GM12878 (cell line): ENCODE measurements at regions not wholly inside any gene's neighbourhood (a gene's known extent, or its start where the extent isn't known, plus 50 kb on each side); places are given as distances from the start of the nearest gene placed in this dataset.

Source experiments
- ATAC-seq: fragments of 200-7000 bp; cut with Tn5 transposase; 3 replicates; pipeline ENCODE4 v1.9.1; 2020; ENCODE audit warnings: mild to moderate bottlenecking, moderate library complexity
- BruUV-seq: library from RNA; stranded (reverse); fragments of 400-500 nt; replicated peaks from 2 replicates; lab custom pipeline; 2021; lab: Mats Ljungman, UMichigan
- CTCF ChIA-PET: fragments of 300-600 bp; sonication (Branson Sonifier 250); formaldehyde crosslinking; extraction: SDS; loops from one replicate; lab custom pipeline; 2021; ENCODE audit warnings: inconsistent platforms; lab: Yijun Ruan, JAX
- POLR2A ChIA-PET: fragments of 350-600 bp; formaldehyde crosslinking; extraction: SDS; loops from one replicate; lab custom pipeline; 2021; ENCODE audit warnings: inconsistent platforms; lab: Charles Lee
- RAD21 ChIA-PET: fragments of 300-600 bp; sonication (Branson Sonifier 250); formaldehyde crosslinking; loops from one replicate; lab custom pipeline; 2023; ENCODE audit warnings: antibody characterized with exemption; ENCODE audit not compliant: unreplicated experiment; lab: Charles Lee
- SMC1A ChIA-PET: fragments of 300-600 bp; sonication (Branson Sonifier 250); formaldehyde crosslinking; loops from one replicate; lab custom pipeline; 2023; ENCODE audit not compliant: unreplicated experiment, uncharacterized antibody; lab: Charles Lee
- DNase-seq: peaks from one replicate; pipeline ENCODE4 v3.0.0-alpha.2; 2011; ENCODE audit warnings: low read depth, low spot score
- FAIRE-seq: peaks from 3 replicates; lab custom pipeline; 2011; peaks lifted over from hg19 to GRCh38; lab: Jason Lieb, UNC
- H2AFZ ChIP-seq: 2 replicates; pipeline ENCODE4 v1.6.0; 2011; ENCODE audit warnings: low read depth, low read length, control low read depth; ENCODE audit not compliant: control insufficient read depth
- H3K27ac ChIP-seq: 2 replicates; pipeline ENCODE4 v1.5.1; 2011; ENCODE audit warnings: control low read depth; ENCODE audit not compliant: control insufficient read depth, insufficient read depth
- H3K27me3 ChIP-seq, 2 experiments: replicated peaks in 1 of 2; 2 replicates each; pipeline versions ENCODE4 v1.6.0 to v1.6.1; 2011; ENCODE audit warnings: low read length in 1 of 2; ENCODE audit not compliant: control insufficient read depth in 2 of 2, insufficient read depth in 2 of 2
- H3K36me3 ChIP-seq, 2 experiments: 2 replicates each; pipeline ENCODE4 v1.5.1; 2011; ENCODE audit warnings: low read length in 1 of 2; ENCODE audit not compliant: control insufficient read depth in 2 of 2, insufficient read depth in 2 of 2
- H3K4me1 ChIP-seq: 2 replicates; pipeline ENCODE4 v1.6.1; 2011; ENCODE audit warnings: mild to moderate bottlenecking, low read length, moderate library complexity, mixed read lengths; ENCODE audit not compliant: control insufficient read depth, insufficient read depth
- H3K4me2 ChIP-seq: 2 replicates; pipeline ENCODE4 v1.6.0; 2011; ENCODE audit warnings: control low read depth; ENCODE audit not compliant: control insufficient read depth, insufficient read depth
- H3K4me3 ChIP-seq: fragments of 200-600 bp; sonication (generic); 2 replicates; pipeline ENCODE4 v1.5.1; 2016
- H3K79me2 ChIP-seq: 2 replicates; pipeline ENCODE4 v1.6.0; 2011; ENCODE audit warnings: low read length; ENCODE audit not compliant: control insufficient read depth, insufficient read depth
- H3K9ac ChIP-seq: 2 replicates; pipeline ENCODE4 v1.8.0; 2011; ENCODE audit warnings: low read length, control low read depth, mixed read lengths; ENCODE audit not compliant: control insufficient read depth, insufficient read depth
- H3K9me3 ChIP-seq: replicated peaks from 3 replicates; pipeline ENCODE4 v1.5.1; 2011; ENCODE audit warnings: mild to moderate bottlenecking, low read length; ENCODE audit not compliant: control insufficient read depth, insufficient read depth
- H4K20me1 ChIP-seq: 2 replicates; pipeline ENCODE4 v1.6.0; 2011; ENCODE audit not compliant: control insufficient read depth, insufficient read depth
- CBX5 ChIP-seq: sonication (generic); IDR thresholded peaks from 2 replicates; pipeline ENCODE4 v1.6.1; 2016; ENCODE audit warnings: low read depth, moderate library complexity, mild to moderate bottlenecking, inconsistent platforms
- HDAC2 ChIP-seq: fragments of 200-600 bp; sonication (generic); IDR thresholded peaks from 2 replicates; pipeline ENCODE4 v1.6.1; 2017
- JUNB ChIP-seq: IDR thresholded peaks from 2 replicates; pipeline ENCODE4 v1.6.1; 2016; ENCODE audit warnings: antibody characterized with exemption, mild to moderate bottlenecking
- NFXL1 ChIP-seq: fragments of 450-650 bp; IDR thresholded peaks from 2 replicates; pipeline ENCODE4 v1.6.1; 2017; ENCODE audit warnings: antibody characterized with exemption, mild to moderate bottlenecking, borderline replicate concordance
- NRF1 ChIP-seq: conservative IDR thresholded peaks from 2 replicates; pipeline ENCODE4 v1.6.1; 2011; ENCODE audit warnings: mild to moderate bottlenecking, low read depth, low read length, improper control_type of control experiment
- PAX5 ChIP-seq: IDR thresholded peaks from 2 replicates; pipeline ENCODE4 v1.6.1; 2011; ENCODE audit warnings: low read depth, low read length, borderline replicate concordance
- POLR2AphosphoS5 ChIP-seq: IDR thresholded peaks from 2 replicates; pipeline ENCODE4 v1.6.1; 2011; ENCODE audit warnings: mild to moderate bottlenecking, low read length, inconsistent platforms
- RELA ChIP-seq: fragments of 450-650 bp; IDR thresholded peaks from 2 replicates; pipeline ENCODE4 v1.8.0; 2014; ENCODE audit warnings: borderline replicate concordance; ENCODE audit not compliant: partially characterized antibody
- SUZ12 ChIP-seq: fragments of 200-600 bp; sonication (generic); IDR thresholded peaks from one replicate; pipeline ENCODE4 v1.6.1; 2018; ENCODE audit warnings: antibody characterized with exemption, mild to moderate bottlenecking; ENCODE audit not compliant: unreplicated experiment
- WRNIP1 ChIP-seq: IDR thresholded peaks from 2 replicates; pipeline ENCODE4 v1.6.1; 2011; ENCODE audit warnings: low read depth, low read length, improper control_type of control experiment, borderline replicate concordance
- WGBS: methylation state at CpG from one replicate; pipeline ENCODE4 v1.1.6; 2016; ENCODE audit warnings: low lambda C conversion rate; ENCODE audit not compliant: insufficient replicate concordance, insufficient coverage; ENCODE audit errors: missing lambda C conversion rate; 5-methylcytosine and 5-hydroxymethylcytosine counted together
- in situ Hi-C: fragments of 300-500 bp; cut with MboI; formaldehyde crosslinking; loops from 9 replicates; pipeline ENCODE4 v1.14.3; 2018; ENCODE audit warnings: mixed read lengths
- intact Hi-C: fragments of 100-400 bp; cut with micrococcal nuclease; formaldehyde crosslinking; loops from one replicate; pipeline ENCODE4 v1.14.2; 2022; ENCODE audit not compliant: unreplicated experiment

DNA sequence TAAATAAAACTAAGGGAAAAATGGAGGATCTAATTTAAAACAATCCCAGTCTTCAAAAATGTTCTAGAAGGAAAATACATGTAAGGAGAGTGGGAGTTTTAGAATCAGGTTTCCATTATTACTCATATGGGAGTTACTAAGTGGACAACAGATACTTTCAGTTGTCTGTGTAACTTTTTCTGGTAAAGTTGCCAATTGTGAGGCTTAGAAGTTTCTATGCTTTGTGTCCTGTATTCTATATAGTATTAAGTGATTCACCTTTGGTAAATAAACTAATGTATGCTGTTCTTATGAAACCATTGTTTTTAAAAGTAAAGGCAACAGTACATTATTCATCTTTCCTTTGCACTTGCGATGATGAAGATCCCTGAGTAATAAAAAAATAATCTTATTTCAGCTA lies 274.9 kb downstream of the NR4A2 start (continued):
- TF ChIP-seq PAX5 (no peak), RELA (no peak), SUZ12 (no peak)

DNA sequence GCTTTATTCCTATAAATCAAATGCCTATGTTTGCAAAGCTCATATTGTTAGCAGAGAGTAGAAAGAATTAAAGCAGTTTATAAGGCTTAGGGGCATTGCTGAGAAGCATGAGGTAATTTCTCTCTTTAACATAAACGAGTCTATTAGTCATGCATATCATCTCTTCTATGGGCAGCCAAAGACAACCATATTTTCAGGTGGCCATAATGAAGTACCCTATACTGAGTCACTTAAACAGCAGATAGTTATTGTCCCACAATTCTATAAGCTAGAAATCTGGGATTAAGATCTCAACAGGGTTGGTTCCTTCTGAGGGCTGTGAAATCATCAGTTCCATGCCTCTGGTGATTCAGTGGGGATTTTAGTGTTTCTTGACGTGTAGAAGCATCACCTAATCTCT lies 277.5 kb downstream of the NR4A2 start:
- no peaks in the 10 kb centered on the region for H3K4me1 ChIP-seq
- H2AFZ ChIP-seq, result no peak overlapping the region
- no peak for ATAC-seq
- no peak overlapping the region for H3K4me3 ChIP-seq
- intact Hi-C loops, result no loop called here
- no peaks in the 10 kb centered on the region for H4K20me1 ChIP-seq
- BruUV-seq, result no TSS peak
- H3K4me2 ChIP-seq, result no peak overlapping the region
- no peaks in the 10 kb centered on the region for H3K27me3 ChIP-seq
- ChIA-PET POLR2A (no interaction called here), SMC1A (no interaction called here)
- H3K27ac ChIP-seq, result no peak overlapping the region
- no peak for DNase-seq
- no peaks in the 10 kb centered on the region for H3K79me2 ChIP-seq
- no peak for FAIRE-seq
- TF ChIP-seq HDAC2 (no peak), WRNIP1 (no peak), JUNB (no peak), CBX5 (no peak), POLR2AphosphoS5 (no peak), NRF1 (no peak), NFXL1 (no peak)
- TF ChIP-seq, all 136 proteins: peak for 0
- WGBS, result 0% methylated on average over 2 of the region's 2 CpGs
- ChIA-PET CTCF (no interaction called here), RAD21 (no interaction called here)
- Histone ChIP-seq H3K9ac (no peak overlapping the region), H3K36me3 (no peaks in the 10 kb centered on the region), H3K9me3 (no peaks in the 10 kb centered on the region)
- in situ Hi-C loops, result no loop called here
